SU-DHL-6 (cell line): ENCODE measurements at regions not wholly inside any gene's neighbourhood (a gene's known extent, or its start where the extent isn't known, plus 50 kb on each side); places are given as distances from the start of the nearest gene placed in this dataset.

Experiments used
- H2AFZ ChIP-seq: fragments of 200-600 bp; sonication (generic); 2 replicates; pipeline ENCODE4 v1.6.1; 2014; ENCODE audit warnings: low read depth, mild to moderate bottlenecking, moderate library complexity, mixed read lengths, antibody characterized with exemption, low read length; ENCODE audit not compliant: severe bottlenecking
- H3F3A ChIP-seq: fragments of 200-600 bp; shearing (Covaris generic); 2 replicates; pipeline ENCODE4 v1.6.0; 2016; ENCODE audit warnings: antibody characterized with exemption, mild to moderate bottlenecking; ENCODE audit not compliant: insufficient read depth
- H3K27ac ChIP-seq: fragments of 200-600 bp; sonication (generic); 2 replicates; pipeline ENCODE4 v1.5.1; 2016; ENCODE audit warnings: low read depth, mild to moderate bottlenecking, low read length, moderate library complexity, mixed read lengths
- H3K27me3 ChIP-seq: fragments of 200-600 bp; sonication (generic), shearing (Covaris generic); 2 replicates; pipeline ENCODE4 v1.6.0; 2014; ENCODE audit warnings: mild to moderate bottlenecking, low read length
- H3K36me3 ChIP-seq: fragments of 200-600 bp; sonication (generic); 2 replicates; pipeline ENCODE4 v1.6.1; 2014; ENCODE audit warnings: mild to moderate bottlenecking, low read length, mixed read lengths
- H3K4me2 ChIP-seq: fragments of 300-600, 200-600 bp; shearing (Covaris generic), sonication (generic); 2 replicates; pipeline ENCODE4 v1.6.0; 2014; ENCODE audit warnings: low read length, low read depth, mild to moderate bottlenecking; ENCODE audit not compliant: poor library complexity, severe bottlenecking
- H3K4me3 ChIP-seq: fragments of 200-600 bp; sonication (generic); 2 replicates; pipeline ENCODE4 v1.5.1; 2014; ENCODE audit warnings: antibody characterized with exemption, low read length, mild to moderate bottlenecking, mixed read lengths; ENCODE audit not compliant: insufficient read depth, poor library complexity, severe bottlenecking
- H3K79me2 ChIP-seq: fragments of 200-600 bp; sonication (generic); 2 replicates; pipeline ENCODE4 v1.6.1; 2014; ENCODE audit warnings: mild to moderate bottlenecking, low read length, moderate library complexity; ENCODE audit not compliant: insufficient read depth
- H3K9ac ChIP-seq: fragments of 200-600 bp; sonication (generic); 2 replicates; pipeline ENCODE4 v1.7.0; 2014; ENCODE audit warnings: mild to moderate bottlenecking, low read length
- H3K9me2 ChIP-seq: fragments of 200-600 bp; sonication (generic); replicated peaks from 2 replicates; pipeline ENCODE4 v1.6.1; 2014; ENCODE audit warnings: low read length; ENCODE audit not compliant: insufficient read depth
- H3K9me3 ChIP-seq: fragments of 200-600 bp; sonication (generic); 2 replicates; pipeline ENCODE4 v1.6.1; 2014; ENCODE audit warnings: low read length, mixed read lengths; ENCODE audit not compliant: insufficient read depth
- H4K20me1 ChIP-seq: fragments of 200-600 bp; sonication (generic); 2 replicates; pipeline ENCODE4 v1.6.1; 2014; ENCODE audit warnings: low read depth, mild to moderate bottlenecking, antibody characterized with exemption, low read length, moderate library complexity, mixed read lengths
- EZH2phosphoT487 ChIP-seq: fragments of 200-600 bp; sonication (generic), shearing (Covaris generic); conservative IDR thresholded peaks from 2 replicates; pipeline ENCODE4 v1.6.1; 2018; ENCODE audit warnings: mild to moderate bottlenecking, antibody characterized with exemption, low read length, moderate library complexity, mixed read lengths
- TF ChIP-seq, protein P1 (sequence below): fragments of 200-600 bp; sonication (generic); IDR thresholded peaks from one replicate; pipeline ENCODE4 v1.5.1; 2017; ENCODE audit warnings: antibody characterized with exemption, mild to moderate bottlenecking, low read length, moderate library complexity; ENCODE audit not compliant: insufficient read depth, poor library complexity, severe bottlenecking

DNA sequence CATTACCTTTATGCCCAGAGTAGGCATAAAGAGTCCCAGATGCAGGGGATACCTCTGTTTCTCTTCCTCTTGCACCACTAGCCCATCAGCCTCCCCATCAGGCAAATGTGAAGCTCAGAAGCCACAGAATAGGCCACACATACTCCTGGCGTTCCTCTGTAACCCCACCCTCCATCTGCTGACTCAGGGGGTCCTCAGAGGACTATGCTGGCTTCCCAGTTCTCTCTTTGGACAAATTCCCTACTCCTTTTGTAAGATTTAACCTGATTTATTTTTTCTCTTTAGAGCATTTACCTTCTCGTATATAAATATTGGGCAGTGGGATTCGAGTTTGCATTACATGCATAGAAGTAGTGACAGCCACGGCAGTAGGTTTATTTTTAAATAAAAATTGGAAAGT, 262.3 kb upstream of the CADM1 start:
- Histone ChIP-seq H4K20me1 (no peaks in the 10 kb centered on the region), H3K9ac (no peak overlapping the region), H3K4me3 (no peak overlapping the region), H3F3A (no peaks in the 10 kb centered on the region), H3K27me3 (no peaks in the 10 kb centered on the region), H3K4me2 (no peak overlapping the region), H3K27ac (no peak overlapping the region), H2AFZ (no peak overlapping the region), H3K9me2 (no peaks in the 10 kb centered on the region), H3K79me2 (no peaks in the 10 kb centered on the region), H3K9me3 (no peaks in the 10 kb centered on the region), H3K36me3 (no peaks in the 10 kb centered on the region)
- no peak for TF ChIP-seq EZH2phosphoT487

GRCh38 chr11:115765803-115766239, 261.6 kb upstream of the CADM1 start:
- no peaks in the 10 kb centered on the region for H3F3A ChIP-seq
- H3K79me2 ChIP-seq: no peaks in the 10 kb centered on the region
- H3K4me3 ChIP-seq: no peak overlapping the region
- TF ChIP-seq EZH2phosphoT487: no peak
- TF ChIP-seq, protein P1, sequence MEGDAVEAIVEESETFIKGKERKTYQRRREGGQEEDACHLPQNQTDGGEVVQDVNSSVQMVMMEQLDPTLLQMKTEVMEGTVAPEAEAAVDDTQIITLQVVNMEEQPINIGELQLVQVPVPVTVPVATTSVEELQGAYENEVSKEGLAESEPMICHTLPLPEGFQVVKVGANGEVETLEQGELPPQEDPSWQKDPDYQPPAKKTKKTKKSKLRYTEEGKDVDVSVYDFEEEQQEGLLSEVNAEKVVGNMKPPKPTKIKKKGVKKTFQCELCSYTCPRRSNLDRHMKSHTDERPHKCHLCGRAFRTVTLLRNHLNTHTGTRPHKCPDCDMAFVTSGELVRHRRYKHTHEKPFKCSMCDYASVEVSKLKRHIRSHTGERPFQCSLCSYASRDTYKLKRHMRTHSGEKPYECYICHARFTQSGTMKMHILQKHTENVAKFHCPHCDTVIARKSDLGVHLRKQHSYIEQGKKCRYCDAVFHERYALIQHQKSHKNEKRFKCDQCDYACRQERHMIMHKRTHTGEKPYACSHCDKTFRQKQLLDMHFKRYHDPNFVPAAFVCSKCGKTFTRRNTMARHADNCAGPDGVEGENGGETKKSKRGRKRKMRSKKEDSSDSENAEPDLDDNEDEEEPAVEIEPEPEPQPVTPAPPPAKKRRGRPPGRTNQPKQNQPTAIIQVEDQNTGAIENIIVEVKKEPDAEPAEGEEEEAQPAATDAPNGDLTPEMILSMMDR: no peak
- no peaks in the 10 kb centered on the region for H3K36me3 ChIP-seq
- H4K20me1 ChIP-seq: no peaks in the 10 kb centered on the region
- no peak overlapping the region for H3K4me2 ChIP-seq
- H3K9me2 ChIP-seq: no peaks in the 10 kb centered on the region
- H3K27me3 ChIP-seq: no peaks in the 10 kb centered on the region
- no peaks in the 10 kb centered on the region for H3K9me3 ChIP-seq
- no peak overlapping the region for H3K27ac ChIP-seq
- H2AFZ ChIP-seq: no peak overlapping the region
- H3K9ac ChIP-seq: no peak overlapping the region

GRCh38 chr11:115764176-115764575, 260.0 kb upstream of the CADM1 start:
- H2AFZ ChIP-seq: no peak overlapping the region

DNA sequence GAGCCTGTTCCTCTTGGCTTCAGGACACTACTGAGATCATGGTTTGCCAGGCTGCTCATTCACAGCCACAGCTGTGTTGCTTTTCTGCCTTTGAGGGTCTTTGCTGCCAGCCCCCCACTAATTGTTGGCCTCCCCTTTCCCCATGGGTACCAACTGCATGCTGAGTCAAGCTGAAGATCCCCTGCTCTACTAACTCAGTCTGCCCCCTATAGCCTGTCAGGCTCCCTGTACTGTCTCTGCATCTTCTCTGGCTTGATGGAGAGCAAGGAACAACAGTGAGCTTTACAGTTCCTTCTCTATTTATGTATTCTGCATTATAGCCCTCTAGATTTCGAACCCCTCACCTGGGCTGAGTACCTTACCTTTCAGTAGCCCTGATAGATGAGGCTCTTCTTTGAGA, 257.6 kb upstream of the CADM1 start:
- Histone ChIP-seq H2AFZ (no peak overlapping the region), H3K9me2 (no peaks in the 10 kb centered on the region), H3K9ac (no peak overlapping the region), H3K27me3 (no peaks in the 10 kb centered on the region), H3K9me3 (no peaks in the 10 kb centered on the region), H3F3A (no peaks in the 10 kb centered on the region), H3K27ac (no peak overlapping the region), H3K36me3 (no peaks in the 10 kb centered on the region), H4K20me1 (no peaks in the 10 kb centered on the region), H3K4me2 (no peak overlapping the region), H3K79me2 (no peaks in the 10 kb centered on the region), H3K4me3 (no peak overlapping the region)
- TF ChIP-seq, protein P1: no peak
- no peak for TF ChIP-seq EZH2phosphoT487

More at GRCh38 chr11:115764176-115764575, 260.0 kb upstream of the CADM1 start:
- H3K79me2 ChIP-seq: no peaks in the 10 kb centered on the region
- H4K20me1 ChIP-seq: no peaks in the 10 kb centered on the region
- no peak overlapping the region for H3K4me3 ChIP-seq
- no peaks in the 10 kb centered on the region for H3F3A ChIP-seq
- H3K9me2 ChIP-seq: no peaks in the 10 kb centered on the region
- no peaks in the 10 kb centered on the region for H3K9me3 ChIP-seq
- no peaks in the 10 kb centered on the region for H3K27me3 ChIP-seq
- no peak for TF ChIP-seq EZH2phosphoT487
- TF ChIP-seq, protein P1: no peak
- H3K9ac ChIP-seq: no peak overlapping the region
- H3K36me3 ChIP-seq: no peaks in the 10 kb centered on the region
- H3K4me2 ChIP-seq: no peak overlapping the region
- H3K27ac ChIP-seq: no peak overlapping the region
